Heart right ventricle (tissue), 16 donors: ENCODE measurements at regions not wholly inside any gene's neighbourhood (a gene's known extent, or its start where the extent isn't known, plus 50 kb on each side); places are given as distances from the start of the nearest gene placed in this dataset.

ENCODE experiments used
- ATAC-seq, 8 donors: fragments of 200-7000 bp; cut with Tn5 transposase; one replicate each; pipeline ENCODE4 v1.9.1; 2020; ENCODE audit warnings: mild to moderate bottlenecking in 8 of 8, moderate library complexity in 8 of 8, moderate number of reproducible peaks in 1 of 8
- DNase-seq, 2 donors: peaks; one replicate each; pipeline ENCODE4 v3.0.0-alpha.2; 2020
- H3K27ac ChIP-seq, 10 donors: fragments of 200-600 bp; sonication (generic) in 2 of 10; one replicate each; pipeline versions ENCODE4 v1.5.0 to v1.8.0; 2020 to 2022; ENCODE audit warnings: mild to moderate bottlenecking in 3 of 10
- H3K27me3 ChIP-seq, 7 donors: fragments of 200-600 bp; one replicate each; pipeline ENCODE4 v1.8.0; 2021 to 2022; ENCODE audit warnings: mild to moderate bottlenecking in 2 of 7
- H3K36me3 ChIP-seq, 9 donors: fragments of 200-600 bp; sonication (generic) in 1 of 9; one replicate each; pipeline versions ENCODE4 v1.5.0 to v1.8.0; 2020 to 2022; ENCODE audit warnings: mild to moderate bottlenecking in 2 of 9
- H3K4me1 ChIP-seq, 9 donors: fragments of 200-600 bp; sonication (generic) in 1 of 9; one replicate each; pipeline versions ENCODE4 v1.5.0 to v1.8.0; 2020 to 2022; ENCODE audit warnings: mild to moderate bottlenecking in 4 of 9
- H3K4me3 ChIP-seq, 10 donors: fragments of 200-600 bp; sonication (generic) in 2 of 10; one replicate each; pipeline versions ENCODE4 v1.5.0 to v1.8.0; 2020 to 2022; ENCODE audit warnings: mild to moderate bottlenecking in 7 of 10, moderate library complexity in 2 of 10
- H3K9me3 ChIP-seq, 11 donors: fragments of 200-600 bp in 10 of 11; sonication (generic) in 2 of 11; one replicate each; pipeline versions ENCODE4 v1.5.0 to v1.8.0; 2013 to 2022; ENCODE audit warnings: mild to moderate bottlenecking in 2 of 11, control low read depth in 1 of 11, moderate library complexity in 1 of 11
- CTCF ChIP-seq, 9 donors: fragments of 200-600 bp; sonication (generic) in 2 of 9; IDR thresholded peaks; one replicate each; pipeline versions ENCODE4 v1.5.0 to v1.8.0; 2021 to 2022; ENCODE audit warnings: antibody characterized with exemption in 9 of 9, mild to moderate bottlenecking in 5 of 9, moderate library complexity in 1 of 9
- WGBS, 2 donors: extraction: QIAGEN DNeasy Blood & Tissue Kit; methylation state at CpG; one replicate each; pipeline ENCODE4 v1.1.7; 2013; ENCODE audit warnings: inconsistent platforms in 1 of 2; 5-methylcytosine and 5-hydroxymethylcytosine counted together
- intact Hi-C, 10 donors: fragments of 100-400 bp; cut with DNase I; formaldehyde crosslinking; loops; one replicate each; pipeline versions ENCODE4 v1.11.1 to v1.14.2; 2022
- donor health status: Arrhythmogenic right ventricular cardiomyopathy.
- donor health status: ischemic (EF 13 %, LVEDD 7.1; RV severe dilation, severe dysfunction).
- donor health status: healthy with polysubstance abuse.
- donor health status: DM: no; HTN: yes; CAD: no.
- donor health status: DM: no; HTN: no; CAD: no.
- donor health status: ischemic (EF 25% LVEDD 6.9; RV normal size, moderate dysfunction).
- donor health status: ischemic (EF 25% LVEDD 5.7; RV mildly dilated, moderate dysfunction).
- donor health status: healthy.
- donor health status: DM: yes; HTN: yes; CAD: no.
- donor health status: Ischemic cardiomyopathy.
- donor health status: ischemic (EF 35%, LVEDD 5.7; RV mildly dilated, moderate dysfunction).
- donor health status: nonischemic (EF 11% LVEDD 7.7; RV severe dilation, severe dysfunction).
- donor health status: DM: yes; HTN: yes; CAD: no.
- donor health status: PGD.
- donor health status: ischemic (EF 29% LVEDD 5.4; RV normal size, mild dysfunction).
- donor health status: nonischemic (EF 23%, LVEDD 6.1; RV moderate dilation, normal function).

GRCh38 chr5:144698484-144698883 lies 527.8 kb downstream of the KCTD16 start:
- Histone ChIP-seq H3K4me1 (no peaks in the 10 kb centered on the region), H3K27ac (no peak overlapping the region), H3K4me3 (no peak overlapping the region), H3K36me3 (no peaks in the 10 kb centered on the region), H3K9me3 (peaks cover 0 to 2% (median 0%) of the 10 kb centered on the region in 11 donors), H3K27me3 (no peaks in the 10 kb centered on the region)
- no peak for TF ChIP-seq CTCF (IDR thresholded peaks at IDR 0.05)
- ATAC-seq (no peak), DNase-seq (no peak)
- intact Hi-C loops = no loop called here
- 65 to 78% methylated on average over 2 of the region's 2 CpGs for WGBS, 2 donors

- DNase-seq (no peak), ATAC-seq (no peak)
- Histone ChIP-seq H3K27me3 (no peaks in the 10 kb centered on the region), H3K4me1 (no peaks in the 10 kb centered on the region), H3K4me3 (no peak overlapping the region), H3K9me3 (peaks cover 0 to 2% (median 0%) of the 10 kb centered on the region in 11 donors), H3K36me3 (no peaks in the 10 kb centered on the region), H3K27ac (no peak overlapping the region)
- intact Hi-C loops = no loop called here
- TF ChIP-seq CTCF (IDR thresholded peaks at IDR 0.05) = no peak
- WGBS, 2 donors = 80 to 89% methylated on average over 1 of the region's 1 CpG
Observed at GRCh38 chr5:144697847-144698262, 527.2 kb downstream of the KCTD16 start.

- DNase-seq = no peak
- no peaks in the 10 kb centered on the region for H3K4me1 ChIP-seq
- ATAC-seq = no peak
- no peak overlapping the region for H3K27ac ChIP-seq
- WGBS, 2 donors = 59 to 75% methylated on average over 3 of the region's 3 CpGs
- intact Hi-C loops = no loop called here
- no peak overlapping the region for H3K4me3 ChIP-seq
- no peak for TF ChIP-seq CTCF (IDR thresholded peaks at IDR 0.05)
- H3K36me3 ChIP-seq = no peaks in the 10 kb centered on the region
- no peaks in the 10 kb centered on the region for H3K27me3 ChIP-seq
- H3K9me3 ChIP-seq = peaks cover 0 to 4% (median 0%) of the 10 kb centered on the region in 11 donors
Observed at GRCh38 chr5:144691936-144692335, 521.3 kb downstream of the KCTD16 start.

GRCh38 chr5:144684899-144685298 lies 514.2 kb downstream of the KCTD16 start:
- Histone ChIP-seq H3K27ac (no peak overlapping the region), H3K9me3 (peaks cover 0 to 7% (median 0%) of the 10 kb centered on the region in 11 donors), H3K27me3 (no peaks in the 10 kb centered on the region), H3K36me3 (no peaks in the 10 kb centered on the region), H3K4me1 (no peaks in the 10 kb centered on the region), H3K4me3 (no peak overlapping the region)
- TF ChIP-seq CTCF (IDR thresholded peaks at IDR 0.05) = no peak
- intact Hi-C loops = no loop called here
- ATAC-seq (no peak), DNase-seq (no peak)
- WGBS, 2 donors = 65 to 69% methylated on average over 1 of the region's 1 CpG
